Neural progenitor cell (in vitro differentiated cells): ENCODE measurements at regions not wholly inside any gene's neighbourhood (a gene's known extent, or its start where the extent isn't known, plus 50 kb on each side); places are given as distances from the start of the nearest gene placed in this dataset.
A peak's percentile ranks its signal among the peaks of the same experiment; 100 is the strongest.

ENCODE experiments used
- DNase-seq: peaks from one replicate; pipeline ENCODE4 v3.0.0-alpha.2; 2016; ENCODE audit warnings: low spot score
- H2AFZ ChIP-seq: fragments of 200-600 bp; sonication (generic); replicated peaks from 2 replicates; pipeline ENCODE4 v1.6.1; 2016; ENCODE audit warnings: antibody characterized with exemption
- H3F3A ChIP-seq: fragments of 200-600 bp; sonication (generic); 2 replicates; pipeline ENCODE4 v1.6.1; 2016; ENCODE audit warnings: antibody characterized with exemption, low read depth
- H3K27ac ChIP-seq: fragments of 200-600 bp; sonication (generic); 2 replicates; pipeline ENCODE4 v1.5.1; 2016; ENCODE audit warnings: mild to moderate bottlenecking
- H3K27me3 ChIP-seq: fragments of 200-600 bp; sonication (generic); 2 replicates; pipeline ENCODE4 v1.6.1; 2016; ENCODE audit warnings: mild to moderate bottlenecking, moderate library complexity
- H3K36me3 ChIP-seq: fragments of 200-600 bp; sonication (generic); 2 replicates; pipeline ENCODE4 v1.5.1; 2016
- H3K4me1 ChIP-seq: fragments of 200-600 bp; sonication (generic); 2 replicates; pipeline ENCODE4 v1.6.1; 2016; ENCODE audit warnings: mixed run types
- H3K4me2 ChIP-seq: fragments of 200-600 bp; sonication (generic); 2 replicates; pipeline ENCODE4 v1.6.1; 2016
- H3K4me3 ChIP-seq: fragments of 200-600 bp; sonication (generic); 2 replicates; pipeline ENCODE4 v1.5.1; 2016
- H3K79me2 ChIP-seq: fragments of 200-600 bp; sonication (generic); 2 replicates; pipeline ENCODE4 v1.6.1; 2016; ENCODE audit warnings: low read depth
- H3K9ac ChIP-seq: fragments of 200-600 bp; sonication (generic); 2 replicates; pipeline ENCODE4 v1.6.1; 2016
- H3K9me3 ChIP-seq: fragments of 200-600 bp; sonication (generic); 2 replicates; pipeline ENCODE4 v1.5.1; 2016; ENCODE audit warnings: low read depth
- H4K20me1 ChIP-seq: fragments of 200-600 bp; sonication (generic); 2 replicates; pipeline ENCODE4 v1.6.1; 2016; ENCODE audit warnings: low read depth
- H3K27ac Mint-ChIP-seq: 3 replicates; pipeline ENCODE4 v1.8.0; 2021; ENCODE audit warnings: mixed read lengths
- H3K27me3 Mint-ChIP-seq: 2 replicates; pipeline ENCODE4 v1.8.0; 2022; ENCODE audit warnings: low read depth, mild to moderate bottlenecking, inconsistent platforms, moderate library complexity, mixed read lengths; ENCODE audit not compliant: insufficient read depth
- H3K36me3 Mint-ChIP-seq: 3 replicates; pipeline ENCODE4 v1.8.0; 2021; ENCODE audit warnings: mixed read lengths
- H3K4me1 Mint-ChIP-seq: 3 replicates; pipeline ENCODE4 v1.8.0; 2021; ENCODE audit warnings: mixed read lengths
- H3K4me3 Mint-ChIP-seq: 3 replicates; pipeline ENCODE4 v1.8.0; 2021; ENCODE audit warnings: mild to moderate bottlenecking, moderate library complexity, mixed read lengths
- H3K9me3 Mint-ChIP-seq: 3 replicates; pipeline ENCODE4 v1.8.0; 2020; ENCODE audit warnings: mixed read lengths
- CTCF ChIP-seq: fragments of 200-600 bp; sonication (generic); IDR thresholded peaks from 2 replicates; pipeline ENCODE4 v1.5.1; 2017; ENCODE audit warnings: antibody characterized with exemption, mild to moderate bottlenecking
- EZH2 ChIP-seq: fragments of 200-600 bp; sonication (generic); IDR thresholded peaks from 2 replicates; pipeline ENCODE4 v1.6.1; 2017; ENCODE audit warnings: antibody characterized with exemption, mild to moderate bottlenecking, moderate library complexity
- EZH2phosphoT487 ChIP-seq: fragments of 200-600 bp; sonication (generic); IDR thresholded peaks from 2 replicates; pipeline ENCODE4 v1.6.1; 2017; ENCODE audit warnings: antibody characterized with exemption

GRCh38 chr6:14350210-14350609 is 232.6 kb downstream of the CD83 start:
- H3K79me2 ChIP-seq: no peaks in the 10 kb centered on the region
- H3K27ac Mint-ChIP-seq: peak overlapping the region; percentile 30
- no peaks in the 10 kb centered on the region for H3K9me3 ChIP-seq
- H3K4me3 Mint-ChIP-seq: no peak overlapping the region
- H3F3A ChIP-seq: no peaks in the 10 kb centered on the region
- peaks cover 17% of the 10 kb centered on the region for H3K4me1 Mint-ChIP-seq
- H3K9ac ChIP-seq: no peak overlapping the region
- no peak overlapping the region for H3K4me2 ChIP-seq
- no peaks in the 10 kb centered on the region for H3K27me3 ChIP-seq
- TF ChIP-seq EZH2phosphoT487: no peak
- TF ChIP-seq EZH2: no peak
- no peak for TF ChIP-seq CTCF
- H3K4me3 ChIP-seq: no peak overlapping the region
- H3K9me3 Mint-ChIP-seq: peaks cover 15% of the 10 kb centered on the region
- H3K27me3 Mint-ChIP-seq: peaks cover 16% of the 10 kb centered on the region
- peaks cover 3% of the 10 kb centered on the region for H3K4me1 ChIP-seq
- no peak overlapping the region for H3K27ac ChIP-seq
- H4K20me1 ChIP-seq: no peaks in the 10 kb centered on the region
- peak overlapping the region; percentile 63 for H2AFZ ChIP-seq
- DNase-seq: no peak
- no peaks in the 10 kb centered on the region for H3K36me3 ChIP-seq
- H3K36me3 Mint-ChIP-seq: no peaks in the 10 kb centered on the region

- Mint-ChIP-seq H3K27me3 (peaks cover 13% of the 10 kb centered on the region), H3K4me3 (no peak overlapping the region), H3K9me3 (peaks cover 13% of the 10 kb centered on the region), H3K27ac (no peak overlapping the region), H3K36me3 (no peaks in the 10 kb centered on the region), H3K4me1 (peaks cover 17% of the 10 kb centered on the region)
- Histone ChIP-seq H4K20me1 (no peaks in the 10 kb centered on the region), H3K27ac (no peak overlapping the region), H3K4me3 (no peak overlapping the region), H3K4me2 (no peak overlapping the region), H3K4me1 (peaks cover 8% of the 10 kb centered on the region), H3K9ac (no peak overlapping the region), H3K79me2 (no peaks in the 10 kb centered on the region), H2AFZ (no peak overlapping the region), H3F3A (no peaks in the 10 kb centered on the region), H3K9me3 (no peaks in the 10 kb centered on the region), H3K36me3 (no peaks in the 10 kb centered on the region), H3K27me3 (no peaks in the 10 kb centered on the region)
- DNase-seq: no peak
- TF ChIP-seq CTCF (no peak), EZH2phosphoT487 (no peak), EZH2 (no peak)
Observed at GRCh38 chr6:14353281-14353680, 235.7 kb downstream of the CD83 start.

- H3K27ac ChIP-seq: no peak overlapping the region
- no peaks in the 10 kb centered on the region for H4K20me1 ChIP-seq
- no peak overlapping the region for H3K4me2 ChIP-seq
- H3K36me3 Mint-ChIP-seq: no peaks in the 10 kb centered on the region
- H3K36me3 ChIP-seq: no peaks in the 10 kb centered on the region
- no peak overlapping the region for H3K27ac Mint-ChIP-seq
- no peaks in the 10 kb centered on the region for H3K79me2 ChIP-seq
- H3K4me3 Mint-ChIP-seq: no peak overlapping the region
- peaks cover 13% of the 10 kb centered on the region for H3K4me1 ChIP-seq
- TF ChIP-seq EZH2phosphoT487 (no peak), CTCF (no peak), EZH2 (no peak)
- H3K9ac ChIP-seq: no peak overlapping the region
- DNase-seq: no peak
- H3K27me3 Mint-ChIP-seq: peaks cover 10% of the 10 kb centered on the region
- peaks cover 13% of the 10 kb centered on the region for H3K9me3 Mint-ChIP-seq
- H3K4me1 Mint-ChIP-seq: peaks cover 17% of the 10 kb centered on the region
- no peak overlapping the region for H2AFZ ChIP-seq
- no peaks in the 10 kb centered on the region for H3K27me3 ChIP-seq
- no peak overlapping the region for H3K4me3 ChIP-seq
- no peaks in the 10 kb centered on the region for H3K9me3 ChIP-seq
- H3F3A ChIP-seq: no peaks in the 10 kb centered on the region
Observed at GRCh38 chr6:14353798-14354197, 236.2 kb downstream of the CD83 start.
